Activated CD4-positive, alpha-beta memory T cell treated with anti-CD3 and anti-CD28 coated beads for 36 hours (primary cell): ENCODE measurements at regions not wholly inside any gene's neighbourhood (a gene's known extent, or its start where the extent isn't known, plus 50 kb on each side); places are given as distances from the start of the nearest gene placed in this dataset.

Experiments used
- CTCF ChIA-PET: fragments of 350-600 bp; sonication (Branson Sonifier 250); formaldehyde crosslinking; loops from one replicate; lab custom pipeline; 2021; ENCODE audit warnings: antibody characterized with exemption, inconsistent platforms; lab: Charles Lee
- POLR2A ChIA-PET: fragments of 350-600 bp; sonication (Branson Sonifier 250); formaldehyde crosslinking; loops from one replicate; lab custom pipeline; 2021; ENCODE audit warnings: antibody characterized with exemption; lab: Charles Lee
- DNase-seq: peaks from one replicate; pipeline ENCODE4 v3.0.0-alpha.2; 2020
- H3K27ac Mint-ChIP-seq: one replicate; pipeline ENCODE4 v1.8.0; 2021; ENCODE audit warnings: mixed read lengths
- H3K27me3 Mint-ChIP-seq: one replicate; pipeline ENCODE4 v1.8.0; 2021; ENCODE audit warnings: mixed read lengths
- H3K36me3 Mint-ChIP-seq: one replicate; pipeline ENCODE4 v1.8.0; 2021; ENCODE audit warnings: mixed read lengths
- H3K4me1 Mint-ChIP-seq: one replicate; pipeline ENCODE4 v1.8.0; 2021; ENCODE audit warnings: low read depth, mixed read lengths
- H3K4me3 Mint-ChIP-seq: one replicate; pipeline ENCODE4 v1.8.0; 2021; ENCODE audit warnings: mild to moderate bottlenecking, mixed read lengths
- H3K9me3 Mint-ChIP-seq: one replicate; pipeline ENCODE4 v1.8.0; 2021; ENCODE audit warnings: mixed read lengths
- intact Hi-C: fragments of 100-400 bp; cut with micrococcal nuclease; formaldehyde crosslinking; loops from one replicate; pipeline ENCODE4 v1.15.1; 2023

DNA sequence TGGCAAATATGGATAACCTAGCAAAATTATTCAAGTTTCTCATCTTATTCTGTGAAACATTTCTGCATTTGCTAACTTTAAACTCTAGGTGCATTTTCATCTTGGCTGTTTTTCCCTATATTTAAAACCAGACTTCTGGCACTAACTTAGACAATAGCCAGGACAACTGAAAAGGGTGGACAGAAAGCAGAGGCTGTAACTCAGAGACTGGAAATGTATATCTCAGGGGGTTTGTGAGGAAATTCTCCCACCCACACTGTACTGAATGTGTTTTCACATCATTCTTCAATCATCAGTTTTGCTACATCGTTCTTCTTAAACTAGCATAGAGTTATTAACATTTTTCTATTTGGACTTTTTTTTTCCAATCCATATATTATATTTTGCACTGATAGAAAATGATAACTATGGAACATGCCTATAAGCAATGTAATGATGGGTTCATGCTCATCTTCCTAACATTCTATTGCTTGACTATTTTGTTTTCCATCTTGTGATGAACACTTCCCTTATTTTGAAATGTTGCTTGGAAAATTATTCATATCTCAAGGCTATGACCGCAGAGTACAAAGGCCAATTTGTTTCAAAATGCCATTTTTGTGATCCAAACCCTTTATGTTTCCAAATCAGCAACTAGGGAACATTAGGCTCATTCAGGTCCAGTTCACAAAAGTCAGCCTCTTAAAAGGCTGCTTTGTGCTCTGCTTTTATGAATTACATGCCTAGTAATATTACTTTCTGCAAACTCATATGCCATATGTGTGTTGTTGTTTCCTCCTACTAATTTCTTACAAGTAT is 125.8 kb upstream of the CDH19 start:
- POLR2A ChIA-PET: no interaction called here
- H3K27ac Mint-ChIP-seq: no peak overlapping the region
- H3K27me3 Mint-ChIP-seq: no peaks in the 10 kb centered on the region
- H3K36me3 Mint-ChIP-seq: no peaks in the 10 kb centered on the region
- intact Hi-C loops: no loop called here
- CTCF ChIA-PET: no interaction called here
- no peak overlapping the region for H3K4me3 Mint-ChIP-seq
- H3K4me1 Mint-ChIP-seq: no peaks in the 10 kb centered on the region
- H3K9me3 Mint-ChIP-seq: no peaks in the 10 kb centered on the region
- DNase-seq: no peak

DNA sequence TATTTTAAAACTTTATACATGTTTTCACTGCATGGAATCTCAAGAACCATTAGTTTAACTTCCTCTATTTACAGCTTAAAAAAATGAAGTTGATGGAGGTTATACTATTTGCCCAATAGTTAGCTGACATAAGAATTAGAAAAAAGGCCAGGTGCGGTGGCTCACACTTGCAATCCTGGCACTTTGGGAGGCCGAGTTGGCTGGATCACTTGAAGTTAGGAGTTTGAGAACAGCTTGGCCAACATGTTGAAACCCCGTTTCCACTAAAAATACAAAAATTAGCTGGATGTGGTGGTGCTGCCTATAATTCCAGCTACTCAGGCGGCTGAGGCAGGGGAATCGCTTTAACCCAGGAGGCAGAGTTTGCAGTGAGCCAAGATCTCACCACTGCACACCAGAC is 125.1 kb upstream of the CDH19 start:
- no peak for DNase-seq
- ChIA-PET CTCF (no interaction called here), POLR2A (no interaction called here)
- Mint-ChIP-seq H3K36me3 (no peaks in the 10 kb centered on the region), H3K27me3 (no peaks in the 10 kb centered on the region), H3K4me1 (no peaks in the 10 kb centered on the region), H3K27ac (no peak overlapping the region), H3K4me3 (no peak overlapping the region), H3K9me3 (no peaks in the 10 kb centered on the region)
- intact Hi-C loops: no loop called here

GRCh38 chr18:66727991-66728390 is 124.1 kb upstream of the CDH19 start:
- no peaks in the 10 kb centered on the region for H3K27me3 Mint-ChIP-seq
- H3K9me3 Mint-ChIP-seq: no peaks in the 10 kb centered on the region
- no peaks in the 10 kb centered on the region for H3K36me3 Mint-ChIP-seq
- POLR2A ChIA-PET: no interaction called here
- DNase-seq: no peak
- intact Hi-C loops: no loop called here
- no peaks in the 10 kb centered on the region for H3K4me1 Mint-ChIP-seq
- no peak overlapping the region for H3K27ac Mint-ChIP-seq
- H3K4me3 Mint-ChIP-seq: no peak overlapping the region
- CTCF ChIA-PET: no interaction called here

GRCh38 chr18:66724664-66725356 is 120.9 kb upstream of the CDH19 start:
- DNase-seq: no peak
- ChIA-PET CTCF (no interaction called here), POLR2A (no interaction called here)
- H3K36me3 Mint-ChIP-seq: no peaks in the 10 kb centered on the region
- no peaks in the 10 kb centered on the region for H3K27me3 Mint-ChIP-seq
- intact Hi-C loops: no loop called here
- no peak overlapping the region for H3K27ac Mint-ChIP-seq
- peaks cover 3% of the 10 kb centered on the region for H3K9me3 Mint-ChIP-seq
- H3K4me1 Mint-ChIP-seq: no peaks in the 10 kb centered on the region
- no peak overlapping the region for H3K4me3 Mint-ChIP-seq

DNA sequence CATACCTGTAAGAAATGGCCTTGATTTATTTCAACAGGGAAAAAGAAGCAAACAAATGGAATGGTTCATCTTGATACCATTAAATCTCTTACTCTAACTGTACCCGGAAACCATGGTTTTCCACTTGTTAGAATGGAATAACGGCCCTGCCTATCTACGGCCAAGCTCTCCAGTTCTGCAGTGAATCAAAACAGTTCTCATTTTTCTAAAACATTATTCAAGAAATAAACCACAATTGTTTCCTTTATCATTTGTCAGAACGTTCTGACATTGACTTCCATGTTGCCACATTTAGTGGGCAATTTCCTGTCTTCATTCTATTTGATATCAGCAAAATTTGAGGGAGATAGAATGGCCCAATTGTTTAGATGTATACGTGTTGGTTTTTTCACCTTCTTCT is 118.8 kb upstream of the CDH19 start:
- Mint-ChIP-seq H3K4me3 (no peak overlapping the region), H3K9me3 (peaks cover 3% of the 10 kb centered on the region), H3K36me3 (no peaks in the 10 kb centered on the region), H3K27me3 (no peaks in the 10 kb centered on the region), H3K4me1 (no peaks in the 10 kb centered on the region), H3K27ac (no peak overlapping the region)
- ChIA-PET CTCF (no interaction called here), POLR2A (no interaction called here)
- no peak for DNase-seq
- intact Hi-C loops: no loop called here

GRCh38 chr18:66708646-66709045 is 104.8 kb upstream of the CDH19 start:
- intact Hi-C loops: no loop called here
- Mint-ChIP-seq H3K36me3 (no peaks in the 10 kb centered on the region), H3K9me3 (no peaks in the 10 kb centered on the region), H3K4me1 (no peaks in the 10 kb centered on the region), H3K27ac (no peak overlapping the region), H3K27me3 (no peaks in the 10 kb centered on the region), H3K4me3 (no peak overlapping the region)
- CTCF ChIA-PET: no interaction called here
- no peak for DNase-seq
- POLR2A ChIA-PET: no interaction called here

- ChIA-PET POLR2A (no interaction called here), CTCF (no interaction called here)
- H3K27me3 Mint-ChIP-seq: no peaks in the 10 kb centered on the region
- intact Hi-C loops: no loop called here
- no peak overlapping the region for H3K4me3 Mint-ChIP-seq
- no peaks in the 10 kb centered on the region for H3K36me3 Mint-ChIP-seq
- no peaks in the 10 kb centered on the region for H3K9me3 Mint-ChIP-seq
- DNase-seq: no peak
- H3K27ac Mint-ChIP-seq: no peak overlapping the region
- no peaks in the 10 kb centered on the region for H3K4me1 Mint-ChIP-seq
Observed at GRCh38 chr18:66707473-66707872, 103.6 kb upstream of the CDH19 start.

DNA sequence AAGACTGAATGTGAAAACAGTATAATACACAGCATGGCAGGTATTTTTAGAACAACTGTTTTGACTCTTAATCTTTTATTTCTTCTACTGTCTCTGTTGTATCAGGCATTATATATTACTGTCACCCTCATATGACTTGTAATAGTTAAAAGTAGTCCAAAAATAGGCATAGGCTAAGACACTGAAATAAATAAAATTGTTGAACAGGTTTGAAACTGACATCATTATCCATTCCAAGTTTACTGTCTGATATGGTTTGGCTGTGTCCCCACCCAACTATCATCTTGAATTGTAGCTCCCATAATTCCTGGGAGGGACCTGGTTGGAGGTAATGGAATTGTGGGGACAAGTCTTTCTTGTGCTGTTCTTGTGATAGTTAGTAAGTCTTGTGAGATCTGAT is 91.4 kb upstream of the CDH19 start:
- POLR2A ChIA-PET: no interaction called here
- H3K9me3 Mint-ChIP-seq: no peaks in the 10 kb centered on the region
- H3K27ac Mint-ChIP-seq: no peak overlapping the region
- H3K4me1 Mint-ChIP-seq: no peaks in the 10 kb centered on the region
- no peaks in the 10 kb centered on the region for H3K36me3 Mint-ChIP-seq
- no peak for DNase-seq
- H3K4me3 Mint-ChIP-seq: no peak overlapping the region
- H3K27me3 Mint-ChIP-seq: no peaks in the 10 kb centered on the region
- intact Hi-C loops: no loop called here
- CTCF ChIA-PET: no interaction called here

DNA sequence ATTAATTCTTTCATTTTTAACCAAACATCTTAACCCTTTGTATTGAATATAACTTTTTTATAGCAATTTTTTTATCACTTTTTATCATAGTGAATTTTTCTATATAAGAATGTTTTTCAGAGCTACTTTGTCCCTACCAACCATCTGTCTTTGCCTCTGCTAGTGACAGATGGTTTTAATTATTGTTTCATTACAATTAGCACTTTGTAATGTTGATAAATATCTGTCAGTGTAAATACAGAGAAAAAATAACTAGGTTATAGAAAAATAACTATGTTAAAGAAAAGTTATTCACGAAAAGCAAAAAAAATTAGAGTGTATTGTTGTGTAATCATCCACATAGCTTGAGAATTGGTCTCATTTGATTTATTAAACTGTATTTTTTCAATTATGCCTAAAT is 91.0 kb upstream of the CDH19 start:
- Mint-ChIP-seq H3K4me1 (no peaks in the 10 kb centered on the region), H3K27me3 (no peaks in the 10 kb centered on the region), H3K4me3 (no peak overlapping the region), H3K9me3 (no peaks in the 10 kb centered on the region), H3K36me3 (no peaks in the 10 kb centered on the region), H3K27ac (no peak overlapping the region)
- POLR2A ChIA-PET: no interaction called here
- DNase-seq: no peak
- CTCF ChIA-PET: no interaction called here
- intact Hi-C loops: no loop called here

GRCh38 chr18:66687635-66688034 is 83.7 kb upstream of the CDH19 start:
- H3K27ac Mint-ChIP-seq: no peak overlapping the region
- no peaks in the 10 kb centered on the region for H3K4me1 Mint-ChIP-seq
- peaks cover 10% of the 10 kb centered on the region for H3K9me3 Mint-ChIP-seq
- ChIA-PET CTCF (no interaction called here), POLR2A (no interaction called here)
- intact Hi-C loops: loop anchor here (10.0 kb wide), 1 partner anchor 57 kb away; no protein-coding TSS in a partner anchor
- no peak overlapping the region for H3K4me3 Mint-ChIP-seq
- peaks cover 2% of the 10 kb centered on the region for H3K36me3 Mint-ChIP-seq
- H3K27me3 Mint-ChIP-seq: no peaks in the 10 kb centered on the region
- DNase-seq: no peak

DNA sequence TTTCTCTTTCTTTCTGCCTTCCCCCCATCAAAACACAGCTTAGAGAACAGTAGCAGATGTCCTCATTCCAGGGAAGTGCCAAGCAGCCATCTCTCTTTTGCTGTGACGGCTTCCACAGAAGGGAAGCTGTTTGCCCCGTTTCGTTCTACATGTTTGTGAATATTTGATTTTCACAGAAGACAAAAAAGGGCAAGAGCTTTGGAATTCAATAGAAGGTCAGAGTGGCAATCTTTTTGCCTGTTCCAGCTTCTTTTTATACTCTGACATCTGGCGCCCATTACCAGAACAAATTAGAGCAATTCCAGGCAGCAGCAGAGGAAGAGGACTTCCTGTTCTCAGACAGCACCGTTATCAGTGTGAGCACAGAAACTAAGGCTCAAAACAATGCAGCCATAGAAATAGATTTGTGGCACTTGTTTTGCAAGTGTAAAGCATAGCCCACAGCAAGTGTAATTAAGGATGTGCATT is 79.0 kb upstream of the CDH19 start:
- peaks cover 6% of the 10 kb centered on the region for H3K9me3 Mint-ChIP-seq
- H3K4me1 Mint-ChIP-seq: no peaks in the 10 kb centered on the region
- H3K27me3 Mint-ChIP-seq: no peaks in the 10 kb centered on the region
- peaks cover 2% of the 10 kb centered on the region for H3K36me3 Mint-ChIP-seq
- no peak overlapping the region for H3K27ac Mint-ChIP-seq
- ChIA-PET CTCF (no interaction called here), POLR2A (no interaction called here)
- H3K4me3 Mint-ChIP-seq: no peak overlapping the region
- no peak for DNase-seq
- intact Hi-C loops: loop anchor here (10.0 kb wide), 1 partner anchor 62 kb away; no protein-coding TSS in a partner anchor

GRCh38 chr18:66676699-66677098 is 72.8 kb upstream of the CDH19 start:
- Mint-ChIP-seq H3K9me3 (peaks cover 6% of the 10 kb centered on the region), H3K4me1 (no peaks in the 10 kb centered on the region), H3K27me3 (no peaks in the 10 kb centered on the region), H3K27ac (no peak overlapping the region), H3K36me3 (no peaks in the 10 kb centered on the region), H3K4me3 (no peak overlapping the region)
- CTCF ChIA-PET: no interaction called here
- intact Hi-C loops: loop anchor here (10.0 kb wide), 1 partner anchor 1672 kb away; no protein-coding TSS in a partner anchor
- POLR2A ChIA-PET: no interaction called here
- no peak for DNase-seq

- Mint-ChIP-seq H3K27me3 (no peaks in the 10 kb centered on the region), H3K36me3 (no peaks in the 10 kb centered on the region)
Observed at GRCh38 chr18:66674286-66674685, 70.4 kb upstream of the CDH19 start.

More at GRCh38 chr18:66674286-66674685, 70.4 kb upstream of the CDH19 start:
- no peak for DNase-seq
- Mint-ChIP-seq H3K27ac (no peak overlapping the region), H3K4me3 (no peak overlapping the region), H3K4me1 (no peaks in the 10 kb centered on the region), H3K9me3 (peaks cover 6% of the 10 kb centered on the region)
- intact Hi-C loops: loop anchor here (10.0 kb wide), 1 partner anchor 1669 kb away; no protein-coding TSS in a partner anchor
- CTCF ChIA-PET: no interaction called here
- POLR2A ChIA-PET: no interaction called here
